HepG2 (cell line): ENCODE measurements at regions not wholly inside any gene's neighbourhood (a gene's known extent, or its start where the extent isn't known, plus 50 kb on each side); places are given as distances from the start of the nearest gene placed in this dataset.

Source experiments
- ATAC-seq: fragments of 200-7000 bp; cut with Tn5 transposase; 3 replicates; pipeline ENCODE4 v1.9.1; 2020; ENCODE audit warnings: mild to moderate bottlenecking, moderate library complexity
- BruUV-seq: library from RNA; stranded (reverse); fragments of 400-500 nt; replicated peaks from 2 replicates; lab custom pipeline; 2021; lab: Mats Ljungman, UMichigan
- CTCF ChIA-PET: fragments of 300-600 bp; formaldehyde crosslinking; extraction: SDS; loops from one replicate; lab custom pipeline; 2021; ENCODE audit warnings: low total read pairs, inconsistent platforms, low intra/inter-chr PET ratio; lab: Yijun Ruan, JAX
- POLR2A ChIA-PET: fragments of 350-600 bp; sonication (Branson Sonifier 250); formaldehyde crosslinking; loops from one replicate; lab custom pipeline; 2020; ENCODE audit warnings: antibody characterized with exemption, inconsistent platforms; lab: Yijun Ruan, JAX
- DNase-seq: peaks from one replicate; pipeline ENCODE4 v3.0.0-alpha.2; 2015; ENCODE audit warnings: low spot score
- FAIRE-seq: peaks from 3 replicates; lab custom pipeline; 2011; peaks lifted over from hg19 to GRCh38; lab: Jason Lieb, UNC
- H2AFZ ChIP-seq: one replicate; pipeline ENCODE4 v1.6.1; 2011; ENCODE audit warnings: low read length, inconsistent platforms
- H3K27ac ChIP-seq: fragments of 300-600 bp; 3 replicates; pipeline ENCODE4 v1.8.0; 2011; ENCODE audit warnings: mixed run types, mild to moderate bottlenecking, mixed read lengths, low read length, inconsistent platforms; ENCODE audit not compliant: insufficient read depth; ENCODE audit errors: extremely low read length
- H3K27me3 ChIP-seq, 2 experiments: fragments of 200-600 bp in 1 of 2; 2 replicates in 1 of 2; 3 replicates in 1 of 2; pipeline versions ENCODE4 v1.6.0 to v1.8.0; 2011; ENCODE audit warnings: low read length in 2 of 2, mild to moderate bottlenecking in 2 of 2, moderate library complexity in 2 of 2, inconsistent platforms in 1 of 2; ENCODE audit not compliant: insufficient read depth in 2 of 2, control insufficient read depth in 1 of 2
- H3K36me3 ChIP-seq, 2 experiments: fragments of 200-600 bp in 1 of 2; replicated peaks in 1 of 2; 2 replicates in 1 of 2; 3 replicates in 1 of 2; pipeline versions ENCODE4 v1.5.1 to v1.8.0; 2011; ENCODE audit warnings: low read length in 2 of 2, inconsistent platforms in 1 of 2; ENCODE audit not compliant: insufficient read depth in 2 of 2, control insufficient read depth in 1 of 2
- H3K4me1 ChIP-seq: 2 replicates; pipeline ENCODE4 v1.5.1; 2012; ENCODE audit warnings: low read length, inconsistent platforms; ENCODE audit not compliant: insufficient read depth
- H3K4me2 ChIP-seq: 2 replicates; pipeline ENCODE4 v1.6.0; 2011; ENCODE audit warnings: low read depth, low read length, inconsistent platforms
- H3K4me3 ChIP-seq, 3 experiments: fragments of 200-600 bp in 1 of 3; sonication (generic), shearing (Covaris generic) in 1 of 3; replicated peaks in 1 of 3; 2 replicates each; pipeline ENCODE4 v1.5.1; 2011 to 2016; ENCODE audit warnings: low read length in 3 of 3, inconsistent platforms in 2 of 3, low read depth in 2 of 3, mild to moderate bottlenecking in 2 of 3, control low read depth in 1 of 3, mixed read lengths in 1 of 3; ENCODE audit not compliant: insufficient read depth in 1 of 3
- H3K79me2 ChIP-seq: one replicate; pipeline ENCODE4 v1.6.1; 2011; ENCODE audit warnings: low read length, inconsistent platforms; ENCODE audit not compliant: insufficient read depth
- H3K9ac ChIP-seq: 2 replicates; pipeline ENCODE4 v1.6.0; 2011; ENCODE audit warnings: mild to moderate bottlenecking, low read depth, low read length, inconsistent platforms; ENCODE audit not compliant: insufficient read depth
- H3K9me3 ChIP-seq: 2 replicates; pipeline ENCODE4 v1.5.1; 2012; ENCODE audit warnings: mild to moderate bottlenecking, low read length
- H4K20me1 ChIP-seq: 2 replicates; pipeline ENCODE4 v1.6.0; 2011; ENCODE audit warnings: inconsistent platforms, mild to moderate bottlenecking, low read length, moderate library complexity; ENCODE audit not compliant: insufficient read depth
- EHMT2 ChIP-seq: fragments of 200-600 bp; sonication (generic); IDR thresholded peaks from 2 replicates; pipeline ENCODE4 v1.7.0; 2017; ENCODE audit warnings: antibody characterized with exemption, low read depth, low read length, borderline replicate concordance
- MAFF ChIP-seq: IDR thresholded peaks from 2 replicates; pipeline ENCODE4 v1.6.1; 2011; ENCODE audit warnings: low read depth, low read length, improper control_type of control experiment
- NCOA2 ChIP-seq: sonication (generic); formaldehyde crosslinking; IDR thresholded peaks from 2 replicates; pipeline ENCODE4 v1.8.0; 2022; ENCODE audit warnings: inconsistent platforms
- TEAD3 ChIP-seq: optimal IDR thresholded peaks from 2 replicates; pipeline ENCODE3; 2016; ENCODE audit warnings: borderline replicate concordance
- ZNF264 ChIP-seq: sonication (generic); formaldehyde crosslinking; IDR thresholded peaks from 2 replicates; pipeline ENCODE4 v1.4.0; 2020; ENCODE audit warnings: missing genetic modification reagents
- ZNF530 ChIP-seq: sonication (generic); formaldehyde crosslinking; IDR thresholded peaks from 2 replicates; pipeline ENCODE4 v1.5.0; 2020; ENCODE audit warnings: low read depth, mild to moderate bottlenecking, missing genetic modification reagents
- WGBS: methylation state at CpG from one replicate; pipeline ENCODE4 v1.1.6; 2017; ENCODE audit warnings: low lambda C conversion rate; 5-methylcytosine and 5-hydroxymethylcytosine counted together
- in situ Hi-C: cut with HindIII; loops from 2 replicates; pipeline ENCODE4 v1.10.0; 2017; ENCODE audit warnings: low pct_unique_long_range_greater_than_20kb; ENCODE audit not compliant: extremely low pct_ligation_motif_present
- intact Hi-C: fragments of 100-400 bp; cut with micrococcal nuclease; formaldehyde crosslinking; loops from one replicate; pipeline ENCODE4 v1.10.0; 2022; ENCODE audit not compliant: unreplicated experiment
- TF ChIP-seq, protein P1 (sequence below): sonication (generic); formaldehyde crosslinking; IDR thresholded peaks from 2 replicates; pipeline ENCODE4 v1.9.0; 2021; ENCODE audit warnings: missing genetic modification reagents, mild to moderate bottlenecking, borderline replicate concordance
- TF ChIP-seq, protein P2 (sequence below): sonication (generic); formaldehyde crosslinking; IDR thresholded peaks from 2 replicates; pipeline ENCODE4 v1.4.0; 2020; ENCODE audit warnings: missing genetic modification reagents, borderline replicate concordance

DNA sequence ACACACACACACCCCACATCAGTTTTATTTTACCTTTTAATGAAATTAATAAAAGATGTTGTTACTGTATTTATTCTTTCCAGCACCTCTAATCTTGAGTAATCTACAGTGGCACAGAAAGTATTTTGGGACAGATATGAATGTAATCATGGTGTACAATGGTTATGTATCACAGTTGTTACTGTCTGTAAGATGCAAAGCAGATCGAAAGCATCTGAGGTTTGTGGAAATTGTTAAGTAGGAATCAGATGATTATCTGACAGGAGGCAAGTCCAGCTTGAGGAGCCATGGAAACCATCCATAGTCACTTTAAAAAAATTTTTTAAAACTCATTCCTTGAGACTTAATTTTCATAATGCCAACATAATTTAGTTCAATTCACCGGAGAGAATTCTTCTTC lies 636.3 kb upstream of the MARCKS start:
- WGBS: 42% methylated on average over 2 of the region's 2 CpGs
- in situ Hi-C loops: no loop called here
- Histone ChIP-seq H3K4me3 (no peak overlapping the region), H2AFZ (no peak overlapping the region), H4K20me1 (no peaks in the 10 kb centered on the region), H3K27ac (no peak overlapping the region), H3K9ac (no peak overlapping the region), H3K27me3 (no peaks in the 10 kb centered on the region), H3K36me3 (no peaks in the 10 kb centered on the region), H3K4me1 (no peaks in the 10 kb centered on the region), H3K4me2 (no peak overlapping the region), H3K9me3 (no peaks in the 10 kb centered on the region), H3K79me2 (no peaks in the 10 kb centered on the region)
- BruUV-seq: no TSS peak
- ChIA-PET CTCF (no interaction called here), POLR2A (no interaction called here)
- no peak for TF ChIP-seq MAFF
- no peak for TF ChIP-seq EHMT2
- TF ChIP-seq, protein P1, sequence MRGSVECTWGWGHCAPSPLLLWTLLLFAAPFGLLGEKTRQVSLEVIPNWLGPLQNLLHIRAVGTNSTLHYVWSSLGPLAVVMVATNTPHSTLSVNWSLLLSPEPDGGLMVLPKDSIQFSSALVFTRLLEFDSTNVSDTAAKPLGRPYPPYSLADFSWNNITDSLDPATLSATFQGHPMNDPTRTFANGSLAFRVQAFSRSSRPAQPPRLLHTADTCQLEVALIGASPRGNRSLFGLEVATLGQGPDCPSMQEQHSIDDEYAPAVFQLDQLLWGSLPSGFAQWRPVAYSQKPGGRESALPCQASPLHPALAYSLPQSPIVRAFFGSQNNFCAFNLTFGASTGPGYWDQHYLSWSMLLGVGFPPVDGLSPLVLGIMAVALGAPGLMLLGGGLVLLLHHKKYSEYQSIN (CRISPR knock-in tag): no peak
- no peak for TF ChIP-seq TEAD3 (CRISPR knock-in tag)
- TF ChIP-seq ZNF264 (CRISPR knock-in tag): no peak
- TF ChIP-seq ZNF530: no peak
- TF ChIP-seq, protein P2, sequence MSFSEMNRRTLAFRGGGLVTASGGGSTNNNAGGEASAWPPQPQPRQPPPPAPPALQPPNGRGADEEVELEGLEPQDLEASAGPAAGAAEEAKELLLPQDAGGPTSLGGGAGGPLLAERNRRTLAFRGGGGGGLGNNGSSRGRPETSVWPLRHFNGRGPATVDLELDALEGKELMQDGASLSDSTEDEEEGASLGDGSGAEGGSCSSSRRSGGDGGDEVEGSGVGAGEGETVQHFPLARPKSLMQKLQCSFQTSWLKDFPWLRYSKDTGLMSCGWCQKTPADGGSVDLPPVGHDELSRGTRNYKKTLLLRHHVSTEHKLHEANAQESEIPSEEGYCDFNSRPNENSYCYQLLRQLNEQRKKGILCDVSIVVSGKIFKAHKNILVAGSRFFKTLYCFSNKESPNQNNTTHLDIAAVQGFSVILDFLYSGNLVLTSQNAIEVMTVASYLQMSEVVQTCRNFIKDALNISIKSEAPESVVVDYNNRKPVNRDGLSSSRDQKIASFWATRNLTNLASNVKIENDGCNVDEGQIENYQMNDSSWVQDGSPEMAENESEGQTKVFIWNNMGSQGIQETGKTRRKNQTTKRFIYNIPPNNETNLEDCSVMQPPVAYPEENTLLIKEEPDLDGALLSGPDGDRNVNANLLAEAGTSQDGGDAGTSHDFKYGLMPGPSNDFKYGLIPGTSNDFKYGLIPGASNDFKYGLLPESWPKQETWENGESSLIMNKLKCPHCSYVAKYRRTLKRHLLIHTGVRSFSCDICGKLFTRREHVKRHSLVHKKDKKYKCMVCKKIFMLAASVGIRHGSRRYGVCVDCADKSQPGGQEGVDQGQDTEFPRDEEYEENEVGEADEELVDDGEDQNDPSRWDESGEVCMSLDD: no peak
- no peak for TF ChIP-seq NCOA2 (CRISPR knock-in tag)
- intact Hi-C loops: no loop called here
- ATAC-seq (no peak), DNase-seq (no peak), FAIRE-seq (no peak)
